ENCODE measurements at regions not wholly inside any gene's neighbourhood (a gene's known extent, or its start where the extent isn't known, plus 50 kb on each side); places are given as distances from the start of the nearest gene placed in this dataset.

GRCh38 chr3:159326998-159327397 is 525.1 kb downstream of the MFSD1 start:
- Histone ChIP-seq H3K9me3 (ENCODE audit: low read length) (no peaks in the 10 kb centered on the region), H3K36me3 (ENCODE audit: insufficient read depth, low read length) (no peaks in the 10 kb centered on the region), H2AFZ (ENCODE audit: low read depth, low read length) (no peak overlapping the region), H3K4me3 (ENCODE audit: low read length) (no peak overlapping the region), H3K4me1 (ENCODE audit: insufficient read depth, low read length) (no peaks in the 10 kb centered on the region), H3K27me3 (ENCODE audit: insufficient read depth, low read length) (no peaks in the 10 kb centered on the region)

GRCh38 chr3:159332535-159333099 is 530.8 kb downstream of the MFSD1 start:
- H3K36me3 ChIP-seq (ENCODE audit: insufficient read depth, low read length): no peaks in the 10 kb centered on the region
- no peaks in the 10 kb centered on the region for H3K27me3 ChIP-seq (ENCODE audit: insufficient read depth, low read length)
- no peak overlapping the region for H2AFZ ChIP-seq (ENCODE audit: low read depth, low read length)
- no peak overlapping the region for H3K4me3 ChIP-seq (ENCODE audit: low read length)
- no peaks in the 10 kb centered on the region for H3K4me1 ChIP-seq (ENCODE audit: insufficient read depth, low read length)
- H3K9me3 ChIP-seq (ENCODE audit: low read length): no peaks in the 10 kb centered on the region

- Histone ChIP-seq H3K4me1 (ENCODE audit: insufficient read depth, low read length) (no peaks in the 10 kb centered on the region), H3K27me3 (ENCODE audit: insufficient read depth, low read length) (no peaks in the 10 kb centered on the region), H2AFZ (ENCODE audit: low read depth, low read length) (no peak overlapping the region), H3K9me3 (ENCODE audit: low read length) (no peaks in the 10 kb centered on the region), H3K4me3 (ENCODE audit: low read length) (no peak overlapping the region), H3K36me3 (ENCODE audit: insufficient read depth, low read length) (no peaks in the 10 kb centered on the region)
These were observed 537.3 kb downstream of the MFSD1 start for GRCh38 chr3:159339131-159339530.

GRCh38 chr3:159340877-159341500 is 539.1 kb downstream of the MFSD1 start:
- no peaks in the 10 kb centered on the region for H3K36me3 ChIP-seq (ENCODE audit: insufficient read depth, low read length)
- no peaks in the 10 kb centered on the region for H3K27me3 ChIP-seq (ENCODE audit: insufficient read depth, low read length)
- no peak overlapping the region for H3K4me3 ChIP-seq (ENCODE audit: low read length)
- H3K9me3 ChIP-seq (ENCODE audit: low read length): no peaks in the 10 kb centered on the region
- no peaks in the 10 kb centered on the region for H3K4me1 ChIP-seq (ENCODE audit: insufficient read depth, low read length)
- H2AFZ ChIP-seq (ENCODE audit: low read depth, low read length): no peak overlapping the region

- Histone ChIP-seq H3K27me3 (ENCODE audit: insufficient read depth, low read length) (no peaks in the 10 kb centered on the region), H2AFZ (ENCODE audit: low read depth, low read length) (no peak overlapping the region), H3K36me3 (ENCODE audit: insufficient read depth, low read length) (no peaks in the 10 kb centered on the region), H3K4me1 (ENCODE audit: insufficient read depth, low read length) (no peaks in the 10 kb centered on the region), H3K9me3 (ENCODE audit: low read length) (no peaks in the 10 kb centered on the region), H3K4me3 (ENCODE audit: low read length) (no peak overlapping the region)
These were observed 544.5 kb downstream of the MFSD1 start for GRCh38 chr3:159346271-159346903.

- no peak overlapping the region for H2AFZ ChIP-seq (ENCODE audit: low read depth, low read length)
- no peaks in the 10 kb centered on the region for H3K36me3 ChIP-seq (ENCODE audit: insufficient read depth, low read length)
- H3K9me3 ChIP-seq (ENCODE audit: low read length): no peaks in the 10 kb centered on the region
- H3K4me1 ChIP-seq (ENCODE audit: insufficient read depth, low read length): no peaks in the 10 kb centered on the region
- H3K4me3 ChIP-seq (ENCODE audit: low read length): no peak overlapping the region
- no peaks in the 10 kb centered on the region for H3K27me3 ChIP-seq (ENCODE audit: insufficient read depth, low read length)
These were observed 546.6 kb downstream of the MFSD1 start for GRCh38 chr3:159348431-159348830.

GRCh38 chr3:159356606-159357005 is 554.8 kb downstream of the MFSD1 start:
- no peaks in the 10 kb centered on the region for H3K4me1 ChIP-seq (ENCODE audit: insufficient read depth, low read length)
- H3K4me3 ChIP-seq (ENCODE audit: low read length): no peak overlapping the region
- H3K36me3 ChIP-seq (ENCODE audit: insufficient read depth, low read length): no peaks in the 10 kb centered on the region
- H2AFZ ChIP-seq (ENCODE audit: low read depth, low read length): no peak overlapping the region
- H3K27me3 ChIP-seq (ENCODE audit: insufficient read depth, low read length): no peaks in the 10 kb centered on the region
- no peaks in the 10 kb centered on the region for H3K9me3 ChIP-seq (ENCODE audit: low read length)

GRCh38 chr3:159364511-159364910 is 562.7 kb downstream of the MFSD1 start:
- H3K27me3 ChIP-seq (ENCODE audit: insufficient read depth, low read length): no peaks in the 10 kb centered on the region
- no peaks in the 10 kb centered on the region for H3K9me3 ChIP-seq (ENCODE audit: low read length)
- H3K4me3 ChIP-seq (ENCODE audit: low read length): no peak overlapping the region
- no peaks in the 10 kb centered on the region for H3K36me3 ChIP-seq (ENCODE audit: insufficient read depth, low read length)
- no peak overlapping the region for H2AFZ ChIP-seq (ENCODE audit: low read depth, low read length)
- no peaks in the 10 kb centered on the region for H3K4me1 ChIP-seq (ENCODE audit: insufficient read depth, low read length)

GRCh38 chr3:159366476-159366875 is 564.6 kb downstream of the MFSD1 start:
- Histone ChIP-seq H3K4me1 (ENCODE audit: insufficient read depth, low read length) (no peaks in the 10 kb centered on the region), H3K36me3 (ENCODE audit: insufficient read depth, low read length) (no peaks in the 10 kb centered on the region), H3K4me3 (ENCODE audit: low read length) (no peak overlapping the region), H3K9me3 (ENCODE audit: low read length) (no peaks in the 10 kb centered on the region), H2AFZ (ENCODE audit: low read depth, low read length) (no peak overlapping the region), H3K27me3 (ENCODE audit: insufficient read depth, low read length) (no peaks in the 10 kb centered on the region)

GRCh38 chr3:159371961-159372360 is 570.1 kb downstream of the MFSD1 start:
- Histone ChIP-seq H3K36me3 (ENCODE audit: insufficient read depth, low read length) (no peaks in the 10 kb centered on the region), H3K9me3 (ENCODE audit: low read length) (no peaks in the 10 kb centered on the region), H2AFZ (ENCODE audit: low read depth, low read length) (no peak overlapping the region)

GRCh38 chr3:159378396-159379194 is 576.7 kb downstream of the MFSD1 start:
- Histone ChIP-seq H3K36me3 (ENCODE audit: insufficient read depth, low read length) (no peaks in the 10 kb centered on the region), H3K4me1 (ENCODE audit: insufficient read depth, low read length) (no peaks in the 10 kb centered on the region), H3K27me3 (ENCODE audit: insufficient read depth, low read length) (no peaks in the 10 kb centered on the region), H3K4me3 (ENCODE audit: low read length) (no peak overlapping the region), H2AFZ (ENCODE audit: low read depth, low read length) (no peak overlapping the region), H3K9me3 (ENCODE audit: low read length) (no peaks in the 10 kb centered on the region)

More at GRCh38 chr3:159371961-159372360, 570.1 kb downstream of the MFSD1 start:
- Histone ChIP-seq H3K27me3 (ENCODE audit: insufficient read depth, low read length) (no peaks in the 10 kb centered on the region), H3K4me1 (ENCODE audit: insufficient read depth, low read length) (no peaks in the 10 kb centered on the region), H3K4me3 (ENCODE audit: low read length) (no peak overlapping the region)

- H3K4me1 ChIP-seq (ENCODE audit: insufficient read depth, low read length): no peaks in the 10 kb centered on the region
- H3K27me3 ChIP-seq (ENCODE audit: insufficient read depth, low read length): no peaks in the 10 kb centered on the region
- H3K4me3 ChIP-seq (ENCODE audit: low read length): no peak overlapping the region
- no peaks in the 10 kb centered on the region for H3K36me3 ChIP-seq (ENCODE audit: insufficient read depth, low read length)
- H3K9me3 ChIP-seq (ENCODE audit: low read length): no peaks in the 10 kb centered on the region
- no peak overlapping the region for H2AFZ ChIP-seq (ENCODE audit: low read depth, low read length)
These were observed 579.0 kb downstream of the MFSD1 start for GRCh38 chr3:159380891-159381290.

- Histone ChIP-seq H3K9me3 (ENCODE audit: low read length) (no peaks in the 10 kb centered on the region), H3K4me1 (ENCODE audit: insufficient read depth, low read length) (no peaks in the 10 kb centered on the region), H2AFZ (ENCODE audit: low read depth, low read length) (no peak overlapping the region), H3K4me3 (ENCODE audit: low read length) (no peak overlapping the region), H3K36me3 (ENCODE audit: insufficient read depth, low read length) (no peaks in the 10 kb centered on the region), H3K27me3 (ENCODE audit: insufficient read depth, low read length) (no peaks in the 10 kb centered on the region)
These were observed 588.9 kb downstream of the MFSD1 start for GRCh38 chr3:159390656-159391212.

All from neuron (in vitro differentiated cells).